Lung (tissue), 11 donors: ENCODE measurements at regions not wholly inside any gene's neighbourhood (a gene's known extent, or its start where the extent isn't known, plus 50 kb on each side); places are given as distances from the start of the nearest gene placed in this dataset.

ENCODE experiments used
- ATAC-seq: fragments of 200-7000 bp; cut with Tn5 transposase; one replicate; pipeline ENCODE4 v1.9.1; 2020; ENCODE audit warnings: moderate number of reproducible peaks; ENCODE audit not compliant: insufficient read depth, low FRiP score
- DNase-seq, 3 donors: peaks; one replicate each; pipeline ENCODE4 v3.0.0-alpha.2; 2013 to 2017
- H3K27ac ChIP-seq, 2 donors: one replicate each; pipeline ENCODE4 v1.5.1; 2013; ENCODE audit warnings: mild to moderate bottlenecking in 2 of 2, moderate library complexity in 2 of 2, control low read depth in 1 of 2, inconsistent platforms in 1 of 2, low read depth in 1 of 2, low read length in 1 of 2
- H3K27me3 ChIP-seq, 3 donors: one replicate each; pipeline ENCODE4 v1.5.1; 2013; ENCODE audit warnings: low read length in 2 of 3; ENCODE audit not compliant: control insufficient read depth in 3 of 3, insufficient read depth in 3 of 3
- H3K36me3 ChIP-seq, 4 donors: one replicate each; pipeline ENCODE4 v1.5.1; 2013; ENCODE audit warnings: low read length in 4 of 4, mild to moderate bottlenecking in 1 of 4, moderate library complexity in 1 of 4; ENCODE audit not compliant: control insufficient read depth in 4 of 4, insufficient read depth in 4 of 4
- H3K4me1 ChIP-seq, 5 donors: one replicate each; pipeline ENCODE4 v1.5.1; 2013; ENCODE audit warnings: low read length in 5 of 5, mild to moderate bottlenecking in 2 of 5, moderate library complexity in 1 of 5; ENCODE audit not compliant: control insufficient read depth in 5 of 5, insufficient read depth in 5 of 5
- H3K4me3 ChIP-seq: one replicate; pipeline ENCODE4 v1.5.1; 2013; ENCODE audit warnings: mild to moderate bottlenecking, control low read depth, moderate library complexity
- H3K9ac ChIP-seq, 2 donors: one replicate each; pipeline ENCODE4 v1.5.1; 2013; ENCODE audit warnings: low read length in 2 of 2, control low read depth in 1 of 2; ENCODE audit not compliant: insufficient read depth in 1 of 2
- H3K9me3 ChIP-seq, 4 donors: one replicate each; pipeline ENCODE4 v1.5.1; 2013; ENCODE audit warnings: low read length in 3 of 4, mild to moderate bottlenecking in 1 of 4, moderate library complexity in 1 of 4; ENCODE audit not compliant: control insufficient read depth in 4 of 4, insufficient read depth in 3 of 4
- CTCF ChIP-seq: IDR thresholded peaks from 2 replicates; pipeline ENCODE4 v1.5.1; 2012; ENCODE audit warnings: mild to moderate bottlenecking; ENCODE audit errors: control extremely low read depth, extremely low read depth
- WGBS, 2 donors: extraction: QIAGEN DNeasy Blood & Tissue Kit; methylation state at CpG; one replicate each; pipeline ENCODE4 v1.1.7; 2013; 5-methylcytosine and 5-hydroxymethylcytosine counted together
- donor health status: control.
- donor health status: control.
- donor health status: Bipolar disorder and iron deficiency.
- donor health status: healthy.
- donor health status: DM: yes; HTN: yes; CAD: no.

- no peaks in the 10 kb centered on the region for H3K27me3 ChIP-seq
- peaks cover 0 to 15% (median 0%) of the 10 kb centered on the region in 4 donors for H3K9me3 ChIP-seq
- DNase-seq: no peak
- no peak overlapping the region for H3K9ac ChIP-seq
- peaks cover 0 to 3% (median 0%) of the 10 kb centered on the region in 5 donors for H3K4me1 ChIP-seq
- TF ChIP-seq CTCF: no peak
- no peak overlapping the region for H3K27ac ChIP-seq
- ATAC-seq: no peak
- H3K36me3 ChIP-seq: no peaks in the 10 kb centered on the region
- WGBS, 2 donors: 92 to 93% methylated on average over 17 of the region's 17 CpGs
- H3K4me3 ChIP-seq: no peak overlapping the region
Observed at GRCh38 chr2:788227-789032, 111.2 kb upstream of the TMEM18 start.

GRCh38 chr2:784753-785152, 107.5 kb upstream of the TMEM18 start:
- Histone ChIP-seq H3K9me3 (peaks cover 0 to 14% (median 0%) of the 10 kb centered on the region in 4 donors), H3K27me3 (no peaks in the 10 kb centered on the region), H3K4me1 (no peaks in the 10 kb centered on the region), H3K27ac (no peak overlapping the region), H3K9ac (no peak overlapping the region), H3K36me3 (no peaks in the 10 kb centered on the region), H3K4me3 (no peak overlapping the region)
- no peak for ATAC-seq
- TF ChIP-seq CTCF: no peak
- no peak for DNase-seq

DNA sequence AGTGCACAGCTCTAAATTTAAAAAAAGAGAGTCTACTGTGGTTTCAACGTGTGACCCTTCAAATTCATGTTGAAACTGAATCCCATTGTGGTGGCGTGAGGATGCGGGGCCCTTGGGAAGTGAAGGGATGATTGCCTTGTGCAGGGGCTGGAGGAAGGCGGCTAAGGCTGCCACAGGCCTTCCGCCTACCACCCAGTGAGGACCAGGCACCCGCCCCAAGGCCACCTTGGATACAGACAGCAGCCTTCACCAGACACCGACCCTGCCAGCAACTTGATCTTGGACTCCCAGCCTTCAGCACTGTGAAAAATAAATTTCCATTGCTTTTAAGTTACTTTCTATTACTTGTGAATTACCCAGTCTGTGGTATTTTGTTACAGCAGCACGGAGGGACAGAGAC, 103.4 kb upstream of the TMEM18 start:
- DNase-seq: no peak
- no peak overlapping the region for H3K4me3 ChIP-seq
- peaks cover 0 to 6% (median 0%) of the 10 kb centered on the region in 4 donors for H3K9me3 ChIP-seq
- no peak for TF ChIP-seq CTCF
- peaks cover 0 to 10% (median 0%) of the 10 kb centered on the region in 5 donors for H3K4me1 ChIP-seq
- H3K27ac ChIP-seq: no peak overlapping the region
- no peaks in the 10 kb centered on the region for H3K36me3 ChIP-seq
- WGBS, 2 donors: 93 to 95% methylated on average over 8 of the region's 8 CpGs
- H3K9ac ChIP-seq: no peak overlapping the region
- H3K27me3 ChIP-seq: no peaks in the 10 kb centered on the region
- no peak for ATAC-seq
